Lower leg skin (tissue), 3 donors: ENCODE measurements at regions not wholly inside any gene's neighbourhood (a gene's known extent, or its start where the extent isn't known, plus 50 kb on each side); places are given as distances from the start of the nearest gene placed in this dataset.

Experiments used
- POLR2A ChIP-seq, 2 donors: fragments of 450-650 bp; IDR thresholded peaks; one replicate each; pipeline ENCODE4 v1.6.1; 2016 to 2017; ENCODE audit warnings: antibody characterized with exemption in 2 of 2, mild to moderate bottlenecking in 1 of 2, moderate library complexity in 1 of 2
- TF ChIP-seq, protein P1 (sequence below), 3 donors: fragments of 450-650 bp; IDR thresholded peaks; one replicate each; pipeline ENCODE4 v1.5.1; 2016; ENCODE audit warnings: antibody characterized with exemption in 3 of 3, mild to moderate bottlenecking in 3 of 3, moderate library complexity in 2 of 3

DNA sequence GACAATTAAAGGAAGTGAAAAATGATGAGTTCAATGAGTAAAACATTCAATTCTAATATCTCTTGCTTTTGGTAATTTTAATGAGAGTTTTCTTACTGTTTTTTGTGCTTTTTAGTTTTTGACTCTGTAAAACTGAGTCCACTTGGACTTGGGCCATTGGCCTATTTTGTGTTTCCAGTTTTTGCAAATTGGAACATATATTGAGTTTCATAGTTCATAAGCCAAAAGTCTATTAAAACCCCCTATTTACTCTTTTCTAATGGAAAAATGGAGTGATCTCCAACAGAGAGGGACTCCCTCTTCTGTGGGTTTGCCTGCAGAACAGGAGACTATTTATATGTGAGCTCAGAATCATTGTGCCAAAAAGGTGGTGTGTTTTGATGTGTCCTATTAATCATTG is 219.7 kb upstream of the SPRY2 start:
- TF ChIP-seq, protein P1, sequence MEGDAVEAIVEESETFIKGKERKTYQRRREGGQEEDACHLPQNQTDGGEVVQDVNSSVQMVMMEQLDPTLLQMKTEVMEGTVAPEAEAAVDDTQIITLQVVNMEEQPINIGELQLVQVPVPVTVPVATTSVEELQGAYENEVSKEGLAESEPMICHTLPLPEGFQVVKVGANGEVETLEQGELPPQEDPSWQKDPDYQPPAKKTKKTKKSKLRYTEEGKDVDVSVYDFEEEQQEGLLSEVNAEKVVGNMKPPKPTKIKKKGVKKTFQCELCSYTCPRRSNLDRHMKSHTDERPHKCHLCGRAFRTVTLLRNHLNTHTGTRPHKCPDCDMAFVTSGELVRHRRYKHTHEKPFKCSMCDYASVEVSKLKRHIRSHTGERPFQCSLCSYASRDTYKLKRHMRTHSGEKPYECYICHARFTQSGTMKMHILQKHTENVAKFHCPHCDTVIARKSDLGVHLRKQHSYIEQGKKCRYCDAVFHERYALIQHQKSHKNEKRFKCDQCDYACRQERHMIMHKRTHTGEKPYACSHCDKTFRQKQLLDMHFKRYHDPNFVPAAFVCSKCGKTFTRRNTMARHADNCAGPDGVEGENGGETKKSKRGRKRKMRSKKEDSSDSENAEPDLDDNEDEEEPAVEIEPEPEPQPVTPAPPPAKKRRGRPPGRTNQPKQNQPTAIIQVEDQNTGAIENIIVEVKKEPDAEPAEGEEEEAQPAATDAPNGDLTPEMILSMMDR (IDR thresholded peaks at IDR 0.05), result no peak
- no peak for TF ChIP-seq POLR2A (IDR thresholded peaks at IDR 0.05)
